ENCODE measurements at regions not wholly inside any gene's neighbourhood (a gene's known extent, or its start where the extent isn't known, plus 50 kb on each side); places are given as distances from the start of the nearest gene placed in this dataset.
A peak's percentile ranks its signal among the peaks of the same experiment; 100 is the strongest.

- no peak for TF ChIP-seq CTCF (conservative IDR thresholded peaks at IDR 0.05; ENCODE audit: low read depth in 2 of 2)
- TF ChIP-seq ZNF331 (CRISPR knock-in tag; IDR thresholded peaks at IDR 0.05; ENCODE audit: low read depth): no peak
- TF ChIP-seq NANOG (IDR thresholded peaks at IDR 0.05; ENCODE audit: borderline replicate concordance): no peak
- TF ChIP-seq REST (IDR thresholded peaks at IDR 0.05; ENCODE audit: unreplicated experiment): no peak
- TF ChIP-seq ZNF114 (CRISPR knock-in tag; IDR thresholded peaks at IDR 0.05): no peak
- TF ChIP-seq EZH2 (IDR thresholded peaks at IDR 0.05; ENCODE audit: low read depth, unreplicated experiment): no peak
- TF ChIP-seq POLR2AphosphoS5 (IDR thresholded peaks at IDR 0.05; ENCODE audit: low read depth): no peak
- no peak for TF ChIP-seq ETS1 (IDR thresholded peaks at IDR 0.05)
- TF ChIP-seq JUNB (IDR thresholded peaks at IDR 0.05; ENCODE audit: unreplicated experiment): no peak
- TF ChIP-seq CREB1 (CRISPR knock-in tag; IDR thresholded peaks at IDR 0.05; ENCODE audit: low read depth): no peak
- no peak for TF ChIP-seq STAT1 (IDR thresholded peaks at IDR 0.05; ENCODE audit: unreplicated experiment)
- TF ChIP-seq ZNF462 (CRISPR knock-in tag; IDR thresholded peaks at IDR 0.05): no peak
- TF ChIP-seq EZH2phosphoT487 (IDR thresholded peaks at IDR 0.05; ENCODE audit: unreplicated experiment): no peak
- H3K27ac Mint-ChIP-seq: no peak overlapping the region
- Histone ChIP-seq H3K4me3 (no peak overlapping the region), H2AFZ (peak overlapping the region; percentile 23; the same call in 1 of the 2 replicates), H3F3A (replicated peaks; ENCODE audit: low read depth) (no peaks in the 10 kb centered on the region), H4K20me1 (replicated peaks; ENCODE audit: insufficient read depth) (no peaks in the 10 kb centered on the region), H3K4me1 (ENCODE audit: insufficient read depth) (no peaks in the 10 kb centered on the region), H3K27ac (ENCODE audit: low read depth) (no peak overlapping the region), H3K4me2 (no peak overlapping the region), H3K36me3 (ENCODE audit: insufficient read depth) (no peaks in the 10 kb centered on the region), H3K9me2 (ENCODE audit: insufficient read depth) (no peaks in the 10 kb centered on the region), H3K27me3 (ENCODE audit: insufficient read depth) (no peaks in the 10 kb centered on the region), H3K79me2 (replicated peaks; ENCODE audit: insufficient read depth) (no peaks in the 10 kb centered on the region)
- DNase-seq (ENCODE audit: low spot score) (no peak), ATAC-seq (no peak)
- peaks cover 10% of the 10 kb centered on the region for H3K4me1 Mint-ChIP-seq
- H3K9me3 Mint-ChIP-seq: no peaks in the 10 kb centered on the region
- no peaks in the 10 kb centered on the region for H3K36me3 Mint-ChIP-seq (ENCODE audit: low read depth)
- H3K27me3 Mint-ChIP-seq (ENCODE audit: insufficient read depth, low read depth, poor library complexity): peaks cover 8% of the 10 kb centered on the region
- H3K4me3 Mint-ChIP-seq: no peak overlapping the region
Measured at GRCh38 chr3:196134691-196135090, 52.8 kb upstream of the TFRC start.
